Transverse colon (tissue), 4 donors: ENCODE measurements at regions not wholly inside any gene's neighbourhood (a gene's known extent, or its start where the extent isn't known, plus 50 kb on each side); places are given as distances from the start of the nearest gene placed in this dataset.

ENCODE experiments used
- CTCF ChIP-seq, 5 experiments: fragments of 200-600 bp in 3 of 5; fragments of 450-650 bp in 2 of 5; sonication (generic) in 3 of 5; IDR thresholded peaks; 1 replicate in 2 of 5; 2 replicates in 3 of 5; pipeline ENCODE4 v1.5.1; 2016 to 2017; ENCODE audit warnings: antibody characterized with exemption in 5 of 5, inconsistent platforms in 3 of 5, mild to moderate bottlenecking in 2 of 5, moderate library complexity in 1 of 5
- POLR2A ChIP-seq: fragments of 450-650 bp; IDR thresholded peaks from one replicate; pipeline ENCODE4 v1.6.1; 2016; ENCODE audit warnings: antibody characterized with exemption, mild to moderate bottlenecking, moderate library complexity
- POLR2AphosphoS5 ChIP-seq, 3 donors: sonication (generic); formaldehyde crosslinking; IDR thresholded peaks; one replicate each; pipeline ENCODE4 v1.6.1; 2016; ENCODE audit warnings: antibody characterized with exemption in 3 of 3

DNA sequence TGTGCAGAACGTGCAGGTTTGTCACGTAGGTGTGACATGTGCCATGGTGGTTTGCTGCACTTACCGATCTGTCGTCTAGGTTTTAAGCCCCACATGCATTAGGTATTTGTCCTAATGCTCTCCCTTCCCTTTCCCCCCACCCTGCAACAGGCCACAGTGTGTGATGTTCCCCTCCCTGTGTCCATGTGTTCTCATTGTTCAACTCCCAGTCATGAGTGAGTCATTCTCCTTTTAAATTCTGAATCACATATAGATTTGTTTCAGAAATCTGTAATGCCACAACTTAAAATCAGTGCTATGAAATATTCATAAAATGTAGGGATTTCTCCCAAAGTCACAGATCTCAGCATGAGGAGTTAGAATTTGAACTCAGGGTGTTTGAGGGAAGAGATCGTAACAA is 552.5 kb upstream of the MBL2 start:
- TF ChIP-seq CTCF (IDR thresholded peaks at IDR 0.05) (no peak), POLR2A (no peak), POLR2AphosphoS5 (IDR thresholded peaks at IDR 0.05) (no peak)
